ENCODE measurements at regions not wholly inside any gene's neighbourhood (a gene's known extent, or its start where the extent isn't known, plus 50 kb on each side); places are given as distances from the start of the nearest gene placed in this dataset.

- TF ChIP-seq EZH2 (IDR thresholded peaks at IDR 0.05): no peak
- TF ChIP-seq FOXP2 (optimal IDR thresholded peaks at IDR 0.05; ENCODE audit: control extremely low read depth, extremely low read length, insufficient read depth): no peak
- TF ChIP-seq POLR2AphosphoS5 (IDR thresholded peaks at IDR 0.05; ENCODE audit: borderline replicate concordance, low read depth, low read length): no peak
These were observed 378.2 kb downstream of the STK39 start for GRCh38 chr2:167869200-167869599.
